Left hindlimb (tissue), 1 donor: ENCODE measurements at regions not wholly inside any gene's neighbourhood (a gene's known extent, or its start where the extent isn't known, plus 50 kb on each side); places are given as distances from the start of the nearest gene placed in this dataset.

Experiments
- DNase-seq: peaks from one replicate; pipeline ENCODE4 v3.0.0-alpha.2; 2018

DNA sequence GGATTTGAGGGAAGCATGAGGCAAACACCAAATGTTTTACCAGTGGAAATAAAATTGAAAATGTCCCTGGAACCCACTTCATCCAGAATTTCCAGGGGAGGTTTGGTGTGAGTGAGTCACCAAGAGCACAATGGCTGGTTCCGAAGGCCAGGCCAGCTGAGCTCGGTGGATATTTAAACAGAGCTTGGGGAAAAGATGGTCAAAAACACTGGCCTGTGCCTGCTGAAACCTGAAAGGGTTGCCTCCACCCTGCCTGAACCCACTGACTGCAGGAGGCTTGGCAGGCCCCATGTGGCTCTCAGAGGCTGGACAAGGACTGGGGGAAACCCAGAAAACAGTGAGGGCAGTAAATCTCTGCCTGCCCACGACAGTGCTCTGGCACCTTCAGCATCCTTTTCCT lies 93.9 kb downstream of the TTC32 start:
- no peak for DNase-seq

GRCh38 chr2:19807346-19807745 lies 94.4 kb downstream of the TTC32 start:
- no peak for DNase-seq

DNA sequence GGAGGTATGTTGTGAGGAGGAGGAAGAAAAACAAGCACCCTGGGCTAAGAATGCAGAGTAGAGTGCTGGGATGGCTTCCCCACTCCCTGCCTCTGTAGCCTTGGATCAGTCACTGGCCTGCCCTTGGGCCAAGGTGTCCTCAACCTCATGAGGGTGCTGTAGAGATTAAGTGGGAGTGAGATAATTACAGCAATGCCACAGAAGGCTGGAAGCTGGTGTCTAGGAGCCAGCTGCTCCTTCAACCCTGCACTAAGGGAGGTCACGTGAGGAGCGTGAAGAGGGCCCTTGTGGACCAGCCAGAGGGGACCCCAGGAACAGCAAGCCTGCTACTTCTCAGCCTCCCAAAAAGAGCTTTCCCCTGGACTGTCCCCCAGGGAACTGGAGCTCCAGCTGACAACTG lies 95.2 kb downstream of the TTC32 start:
- no peak for DNase-seq

GRCh38 chr2:19806131-19806530 lies 95.7 kb downstream of the TTC32 start:
- DNase-seq, result no peak

GRCh38 chr2:19805266-19805665 lies 96.5 kb downstream of the TTC32 start:
- no peak for DNase-seq

DNA sequence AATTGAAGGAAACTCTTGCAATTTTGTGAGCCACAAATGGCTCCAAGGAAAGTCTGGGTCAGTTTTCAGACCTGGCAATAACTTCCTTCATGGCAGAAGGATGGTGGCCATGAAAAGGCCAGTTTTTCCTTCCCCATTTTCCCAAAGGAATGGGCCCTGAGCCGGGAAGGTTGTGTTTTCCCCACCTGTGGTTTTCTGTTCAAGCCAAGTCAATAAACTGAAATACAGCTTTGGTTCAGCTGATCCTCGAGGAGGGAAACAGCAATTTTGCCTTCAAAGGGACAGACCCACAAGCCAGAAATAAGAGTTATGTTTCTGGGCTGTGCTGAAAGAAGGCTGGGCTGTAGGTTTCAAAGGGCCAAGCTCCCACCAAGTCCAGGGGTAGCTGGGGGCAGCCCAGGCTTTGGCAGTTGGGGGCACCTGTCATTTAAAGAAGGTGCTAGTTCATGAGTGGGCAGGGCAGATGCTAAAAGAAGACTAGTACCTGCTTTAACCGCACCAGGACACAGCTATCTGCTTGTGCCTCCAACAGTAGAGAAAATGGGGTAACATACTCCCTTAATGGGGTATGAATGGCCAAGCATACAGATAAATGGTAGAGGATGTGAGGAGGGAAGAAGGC lies 97.0 kb downstream of the TTC32 start:
- peak; percentile 59 for DNase-seq

- DNase-seq, result no peak
Observed at GRCh38 chr2:19802086-19802841, 99.5 kb downstream of the TTC32 start.

DNA sequence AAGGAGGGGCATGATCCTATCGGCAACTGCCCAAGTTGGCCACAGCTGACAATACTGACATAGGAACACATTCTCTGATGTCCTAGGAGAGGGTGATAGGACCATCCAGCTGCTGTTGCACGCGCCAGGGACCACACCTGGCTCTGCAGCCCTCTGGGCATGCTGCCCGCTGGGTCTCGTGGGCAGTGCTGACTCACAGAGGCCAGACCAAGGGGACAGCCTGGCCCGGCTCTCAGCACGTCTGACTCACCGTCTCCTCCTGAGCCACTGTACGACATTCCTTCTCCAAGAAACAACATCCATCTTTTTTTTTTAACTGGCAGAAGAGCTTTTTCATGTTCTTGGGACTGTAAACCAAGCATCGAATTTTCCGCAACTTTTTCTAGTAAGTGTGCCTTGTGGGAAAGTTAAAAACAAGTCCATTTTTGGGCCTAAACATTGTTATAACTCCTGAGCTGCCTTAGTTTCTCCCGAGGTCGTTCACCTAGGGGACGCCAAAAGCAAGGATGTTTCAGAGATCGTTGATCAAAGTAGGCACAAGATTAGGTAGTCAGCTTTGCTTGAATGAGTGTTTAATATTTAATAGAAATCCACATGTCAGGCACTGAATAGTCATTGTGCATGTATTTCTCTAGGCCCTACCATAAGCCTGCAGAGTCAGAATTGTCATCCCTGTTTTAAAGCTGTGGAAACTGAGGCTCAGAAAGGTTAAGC lies 100.3 kb downstream of the TTC32 start:
- DNase-seq, result peak; percentile 85

DNA sequence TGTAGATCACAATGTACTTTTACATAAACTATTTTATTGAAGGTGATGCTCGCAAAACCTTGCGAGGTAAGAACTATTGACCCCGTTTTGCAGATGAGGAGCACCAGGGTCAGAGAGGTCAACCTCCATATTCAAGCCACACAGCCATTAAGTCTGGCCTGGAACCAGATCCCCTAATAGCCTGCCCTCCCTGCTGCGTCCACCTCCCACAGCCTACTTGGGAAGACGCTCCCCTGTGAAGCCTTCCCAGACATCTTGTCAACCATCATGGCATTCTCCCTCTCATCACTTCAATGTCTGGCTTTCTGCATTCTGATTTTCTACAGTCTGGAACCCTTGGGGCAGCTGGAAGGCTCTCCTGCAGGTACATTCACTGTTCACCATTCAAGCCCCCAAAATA lies 101.0 kb downstream of the TTC32 start:
- DNase-seq, result no peak

GRCh38 chr2:19799881-19800780 lies 101.7 kb downstream of the TTC32 start:
- no peak for DNase-seq

DNA sequence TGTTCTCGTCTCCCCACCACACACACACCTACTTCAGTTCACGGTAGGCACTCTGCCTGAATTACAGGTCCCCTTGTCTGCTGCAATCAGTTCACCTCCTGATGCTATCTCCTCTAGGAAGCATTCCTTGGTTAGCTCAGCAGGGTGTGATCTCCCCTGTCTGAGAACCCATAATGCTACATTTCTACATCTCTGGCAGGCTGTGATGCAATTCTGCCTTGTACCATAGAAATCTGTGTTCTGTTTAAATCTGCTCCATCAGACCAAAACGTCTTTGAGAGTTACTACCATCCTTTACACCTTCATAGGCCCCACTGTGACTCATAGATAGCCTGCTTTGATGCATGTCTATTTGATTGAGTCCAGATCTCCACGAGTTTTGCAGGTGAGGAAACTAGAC lies 103.9 kb downstream of the TTC32 start:
- no peak for DNase-seq

DNA sequence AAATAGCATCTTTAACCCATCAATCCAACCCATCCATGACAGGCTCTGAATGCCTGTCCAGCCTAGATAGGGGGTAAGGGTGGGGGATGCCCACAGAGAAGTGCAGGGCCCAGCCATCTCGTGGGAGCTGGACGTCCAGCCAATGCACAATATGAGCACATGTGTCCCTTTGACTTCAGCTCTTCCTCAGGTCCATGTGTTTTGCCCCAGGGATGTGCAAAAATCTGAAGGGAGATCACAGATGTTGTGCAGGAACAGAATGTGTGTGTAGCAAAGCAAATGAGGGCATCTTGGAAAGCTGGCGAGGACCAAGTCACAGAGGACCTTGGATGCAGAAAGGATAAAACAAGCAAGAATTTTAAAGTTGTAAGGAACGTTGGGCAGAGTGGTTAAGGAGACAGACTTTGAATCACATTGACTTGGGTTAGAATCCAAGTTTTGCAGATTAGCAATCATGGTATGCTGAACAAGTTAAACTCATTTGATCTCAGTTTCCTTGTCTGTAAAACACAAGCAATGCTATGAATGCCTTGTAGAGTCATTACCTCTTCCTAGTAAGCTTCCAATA lies 104.5 kb downstream of the TTC32 start:
- no peak for DNase-seq

DNA sequence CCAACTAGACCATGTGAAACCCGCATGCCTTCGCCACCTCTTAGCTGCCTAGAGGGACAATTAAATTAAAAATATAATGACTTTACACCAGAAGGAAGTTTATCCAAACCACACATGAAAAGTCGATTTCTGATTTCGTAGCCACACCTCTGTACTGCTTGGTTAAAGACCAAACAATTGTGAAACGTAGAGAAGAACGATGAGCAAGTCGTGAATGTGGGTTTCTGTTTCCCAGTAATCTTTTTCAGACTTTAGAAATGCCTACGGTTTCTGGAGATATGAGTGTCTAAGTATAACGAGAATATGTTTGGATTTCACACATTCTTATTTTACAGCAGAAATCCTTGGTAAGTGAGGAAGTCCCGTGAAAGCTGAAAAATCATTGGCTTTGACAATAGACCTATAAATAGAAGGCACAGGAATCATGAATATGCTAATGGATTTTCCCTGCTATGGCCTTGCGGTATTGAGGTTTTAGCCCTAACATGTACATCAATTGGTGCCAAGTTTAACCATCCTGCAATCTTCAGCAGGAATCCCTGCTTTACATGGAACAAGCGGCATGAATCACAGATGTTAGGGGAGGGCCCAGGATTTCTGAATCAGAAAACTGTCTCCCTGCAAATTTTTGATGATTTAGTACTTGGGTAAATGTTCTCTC lies 105.6 kb downstream of the TTC32 start:
- no peak for DNase-seq

- no peak for DNase-seq
Observed at GRCh38 chr2:19793132-19793750, 108.5 kb downstream of the TTC32 start.

DNA sequence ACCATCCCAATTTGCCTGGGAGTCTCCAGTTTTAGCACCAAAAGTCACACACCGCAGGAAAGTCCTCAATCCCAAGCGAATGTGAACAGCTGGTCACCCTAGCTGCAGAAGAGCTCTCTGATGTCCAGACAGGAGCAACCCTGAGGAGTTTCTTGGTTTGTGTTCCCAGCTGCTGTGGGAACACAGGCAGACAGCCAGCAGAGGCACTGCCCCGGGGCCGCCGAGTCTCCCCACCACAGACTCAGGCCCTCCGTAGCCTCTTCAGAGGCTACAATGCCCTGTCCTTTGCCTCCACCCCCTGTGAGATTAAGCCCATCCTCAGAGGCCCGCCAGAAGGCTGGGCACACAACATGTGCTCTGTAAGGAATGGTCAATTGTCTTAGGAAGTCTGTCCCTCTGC lies 111.5 kb downstream of the TTC32 start:
- no peak for DNase-seq

DNA sequence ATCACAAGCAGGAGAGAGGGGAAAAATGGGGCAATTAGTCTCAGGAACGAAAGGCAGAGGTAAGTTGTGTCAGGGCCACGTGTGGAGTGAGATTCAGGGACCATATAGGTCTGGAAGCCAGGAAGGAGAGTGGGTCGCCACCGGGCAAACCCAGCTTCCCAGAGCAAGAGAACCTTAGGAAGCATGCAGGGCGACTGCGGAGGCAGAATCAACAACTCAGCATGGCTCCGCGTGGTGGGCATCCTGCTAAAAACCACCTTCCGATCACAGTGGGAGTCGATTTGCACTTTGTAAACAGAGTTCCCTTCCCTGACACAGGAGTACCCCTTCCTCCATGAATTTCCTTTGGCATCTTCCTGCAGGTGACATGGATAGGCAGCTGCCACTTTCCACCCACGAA lies 114.6 kb downstream of the TTC32 start:
- DNase-seq, result no peak

- no peak for DNase-seq
Observed at GRCh38 chr2:19786408-19787058, 115.2 kb downstream of the TTC32 start.

DNA sequence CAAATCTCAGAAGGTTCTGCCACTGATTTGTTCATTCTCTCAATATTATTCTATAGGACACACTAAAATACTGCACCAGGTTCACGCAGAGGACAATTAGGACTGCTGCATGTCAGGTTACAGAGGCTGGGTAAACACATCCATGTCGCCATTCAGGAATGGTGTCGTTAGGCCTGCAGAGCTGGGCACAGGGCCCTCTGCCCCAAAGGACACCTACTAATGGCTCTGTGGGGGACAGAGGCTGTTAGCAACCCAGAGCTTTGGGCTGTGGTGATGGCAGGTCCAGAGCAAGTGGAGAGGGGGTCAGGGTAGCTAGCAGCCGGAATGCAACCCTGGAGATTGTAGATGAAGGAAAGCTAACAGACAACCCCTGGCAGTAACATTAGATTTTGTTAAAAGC lies 115.9 kb downstream of the TTC32 start:
- no peak for DNase-seq

DNA sequence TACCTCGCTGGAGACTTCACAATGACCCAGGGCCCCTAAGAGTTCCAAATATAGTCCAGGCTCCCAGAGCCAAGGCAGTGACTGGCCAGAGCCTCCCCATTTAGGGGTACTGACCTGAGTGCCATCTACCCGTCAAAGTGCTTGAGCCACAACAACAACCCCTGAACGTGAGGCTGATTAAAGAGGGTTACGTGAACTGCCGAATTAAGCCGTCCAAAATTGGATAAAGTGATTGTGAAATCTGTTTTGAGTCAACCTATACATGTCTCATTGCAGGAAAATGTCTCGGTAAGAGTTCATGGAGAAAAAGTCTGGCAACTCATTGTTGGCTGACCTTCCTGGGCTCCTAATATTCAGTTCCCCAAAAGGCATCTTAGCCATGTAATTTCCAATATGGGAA lies 116.3 kb downstream of the TTC32 start:
- no peak for DNase-seq

DNA sequence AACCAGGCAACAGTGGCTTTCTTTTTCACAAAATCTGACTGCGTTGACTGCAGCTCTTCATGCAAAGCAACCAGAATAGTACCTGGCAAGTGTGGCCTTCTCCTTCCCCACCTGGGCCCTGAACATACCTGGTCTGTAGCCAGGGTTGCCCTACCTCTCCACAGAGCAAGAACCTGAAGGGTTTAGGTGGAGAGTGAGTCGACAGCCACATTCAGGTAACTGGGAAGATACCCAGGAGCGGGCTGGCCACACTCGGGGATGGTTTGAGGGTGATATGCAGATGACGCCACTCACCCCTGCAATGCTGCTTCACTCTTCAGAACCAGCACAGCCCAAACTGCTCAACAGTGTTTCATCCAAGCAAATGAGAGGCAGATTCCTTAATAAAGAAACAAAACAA lies 117.3 kb downstream of the TTC32 start:
- DNase-seq, result no peak

GRCh38 chr2:19783935-19784334 lies 117.8 kb downstream of the TTC32 start:
- DNase-seq, result no peak
